GM21423 (cell line): ENCODE measurements at regions not wholly inside any gene's neighbourhood (a gene's known extent, or its start where the extent isn't known, plus 50 kb on each side); places are given as distances from the start of the nearest gene placed in this dataset.

Experiments used
- ATAC-seq: cut with Tn5 transposase; IDR thresholded peaks from one replicate; pipeline ENCODE4 v1.9.1; 2021; ENCODE audit warnings: mild to moderate bottlenecking, moderate library complexity; ENCODE audit not compliant: unreplicated experiment

DNA sequence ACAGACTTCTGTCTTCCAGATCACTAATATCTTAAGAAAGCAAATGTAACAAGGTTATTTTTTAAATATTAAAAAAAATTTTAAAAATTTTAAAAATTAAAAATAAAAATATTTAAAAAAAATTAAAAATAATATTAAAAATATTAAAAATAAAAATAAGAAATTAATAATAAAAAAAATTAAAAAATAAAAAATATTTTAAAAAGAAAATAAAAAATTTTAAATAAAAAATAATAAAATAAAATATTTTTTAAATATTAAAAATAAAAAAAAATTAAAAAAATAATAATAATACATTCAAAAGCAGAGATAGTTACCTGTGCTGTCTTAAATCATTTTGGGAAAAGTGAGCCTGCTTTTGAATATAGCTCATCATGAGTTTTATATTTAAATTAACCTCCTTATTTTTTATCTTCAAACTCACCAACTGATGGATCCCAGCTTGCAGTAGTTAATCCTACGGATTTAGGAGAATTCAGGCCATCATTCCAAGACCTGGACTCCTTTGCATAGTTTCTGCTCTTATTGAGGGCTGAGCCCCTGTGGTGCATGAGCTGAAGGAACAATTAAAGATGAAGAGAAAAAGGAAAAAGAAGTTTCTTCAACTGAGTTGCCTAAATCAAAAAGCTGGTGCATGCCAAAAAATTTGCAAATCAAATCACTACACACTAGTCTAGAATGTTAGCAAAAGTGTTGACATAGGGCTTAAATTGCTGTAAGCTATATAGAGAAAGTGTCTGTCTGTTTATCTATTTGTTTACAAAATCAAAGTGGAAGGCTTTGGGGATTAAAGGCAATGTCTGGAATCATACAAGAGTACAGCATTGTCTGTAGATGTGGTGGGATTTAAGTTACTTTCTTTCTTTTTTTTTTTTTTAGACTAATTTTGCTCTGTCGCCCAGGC is 50.5 kb upstream of the ZNF438 start:
- no peak for ATAC-seq

DNA sequence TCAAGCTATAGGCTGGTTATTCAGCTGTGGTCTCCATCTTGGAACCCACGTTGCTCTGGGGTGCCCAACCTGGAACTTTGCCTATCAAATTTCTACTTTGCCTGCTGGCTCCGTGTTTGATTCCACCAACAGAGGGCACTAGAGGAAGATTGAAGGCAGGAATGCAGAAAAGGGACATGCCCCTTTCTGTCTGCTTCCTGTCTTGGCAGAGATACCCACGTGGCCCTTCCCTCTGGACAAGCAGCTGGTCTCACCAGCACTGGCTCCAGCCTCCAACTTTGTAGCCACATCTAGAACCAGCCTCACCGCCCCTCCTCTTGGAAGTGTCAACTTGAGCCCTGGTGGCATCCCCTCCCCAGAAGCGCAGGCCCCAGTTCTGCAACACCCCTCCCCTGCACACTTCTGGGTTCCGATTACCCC is 52.1 kb upstream of the ZNF438 start:
- ATAC-seq, result no peak

DNA sequence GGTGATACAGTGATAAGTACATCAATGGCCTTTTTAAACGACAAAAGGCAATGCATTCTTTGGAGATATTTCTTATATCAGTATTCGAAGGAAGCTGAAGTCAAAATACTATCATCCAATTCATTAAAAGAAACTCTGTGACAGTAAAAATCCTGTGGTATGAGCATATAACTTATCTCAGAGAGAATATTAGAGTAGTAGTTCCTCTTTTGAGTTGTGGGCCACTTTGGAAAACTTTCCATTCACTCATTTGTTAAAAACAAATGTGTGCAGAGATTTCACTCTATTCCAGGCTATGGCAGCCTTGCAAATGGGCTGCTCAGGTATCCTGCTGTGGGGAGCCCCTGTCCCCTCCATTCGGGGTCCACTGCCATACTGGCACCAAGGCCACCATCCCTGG is 55.3 kb upstream of the ZNF438 start:
- ATAC-seq, result no peak

DNA sequence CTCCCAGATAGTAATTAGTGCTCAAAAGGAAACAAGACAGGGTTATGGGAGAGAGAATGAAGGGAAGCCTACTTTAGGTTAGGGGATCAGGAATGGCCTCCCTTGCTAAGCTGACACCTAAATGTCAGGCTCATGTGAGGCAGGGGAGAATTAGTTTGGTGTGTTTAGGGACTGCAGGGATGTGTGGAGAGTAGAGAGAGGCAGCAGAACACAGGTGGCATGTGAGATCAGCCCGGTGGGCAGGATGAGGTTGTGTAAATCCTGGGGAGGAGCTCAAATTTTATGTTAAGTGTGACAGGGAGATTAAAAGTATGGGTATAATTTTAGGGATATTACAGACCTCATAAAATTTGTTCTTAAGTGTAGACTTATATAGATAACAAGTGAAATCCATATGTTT is 56.2 kb upstream of the ZNF438 start:
- ATAC-seq, result no peak

DNA sequence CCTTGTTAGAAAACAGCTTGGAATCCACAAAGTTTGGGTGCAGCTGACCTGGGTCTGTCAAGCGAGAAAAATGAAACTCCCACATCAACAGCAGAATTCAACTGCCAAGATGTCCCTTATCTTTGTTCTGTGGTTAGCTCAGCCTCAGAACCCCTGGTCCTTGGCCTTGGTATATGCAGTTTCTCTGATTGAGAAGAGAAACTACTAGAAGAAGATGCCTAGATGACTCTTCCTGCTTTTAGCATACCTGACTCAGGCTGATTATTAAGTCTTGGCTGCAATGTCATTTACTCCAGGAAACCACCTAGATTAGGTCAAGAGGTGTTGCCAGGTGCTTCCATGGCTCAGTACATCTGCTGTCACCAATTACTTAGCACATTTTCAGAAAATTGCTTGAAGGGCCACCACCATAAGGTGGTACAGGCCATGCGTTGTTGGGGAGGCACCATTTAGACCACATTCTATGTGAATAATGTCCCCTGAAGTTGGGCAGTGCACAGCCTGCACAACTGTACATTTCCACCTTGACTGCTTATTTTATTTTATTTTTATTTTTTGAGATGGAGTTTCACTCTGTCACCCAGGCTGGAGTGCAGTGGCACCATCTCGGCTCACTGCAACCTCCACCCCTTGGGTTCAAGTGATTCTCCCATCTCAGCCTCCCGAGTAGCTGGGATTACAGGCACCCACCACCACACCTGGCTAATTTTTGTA is 59.4 kb upstream of the ZNF438 start:
- ATAC-seq, result peak; percentile 52

DNA sequence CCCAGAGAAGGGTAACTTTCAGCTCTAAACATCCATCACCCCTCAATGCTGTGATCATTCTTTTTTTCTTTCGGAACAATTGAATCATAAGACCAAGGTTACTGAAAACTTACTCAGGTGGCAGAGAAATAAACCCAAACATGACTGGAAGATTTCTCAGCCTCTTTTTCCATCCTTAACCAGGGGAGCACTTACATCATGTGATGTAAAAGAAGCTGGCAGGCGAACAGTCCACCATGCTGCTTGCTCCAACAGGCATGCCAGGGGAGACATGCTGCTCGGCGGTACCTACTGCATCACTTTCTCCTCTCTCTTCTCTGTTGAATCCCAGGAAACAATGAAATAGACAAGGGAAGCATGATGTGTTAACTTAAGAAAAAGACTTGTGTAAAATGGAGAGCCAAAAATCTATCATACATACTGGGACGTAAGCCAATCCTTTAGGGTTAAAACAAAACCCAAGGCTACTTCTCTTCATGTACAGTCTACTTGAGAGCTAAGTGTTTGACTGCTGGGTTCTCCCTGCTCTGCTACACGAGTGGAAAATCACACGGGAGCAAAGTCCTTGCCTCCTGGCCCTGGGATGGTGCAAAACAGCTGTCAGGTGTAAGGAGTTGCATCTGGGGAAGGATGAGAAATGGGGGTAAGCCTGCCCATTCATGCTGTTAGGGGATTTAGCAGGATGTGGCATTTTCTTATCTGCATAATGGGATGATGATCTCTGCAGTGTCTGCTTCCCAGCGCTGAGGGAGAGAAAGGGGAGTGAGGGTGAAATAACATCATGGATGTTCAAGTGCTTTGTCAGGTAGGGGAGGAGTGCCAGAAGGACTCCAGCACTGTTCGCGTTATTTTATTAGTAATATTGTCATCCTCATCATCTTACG is 64.3 kb upstream of the ZNF438 start:
- no peak for ATAC-seq

DNA sequence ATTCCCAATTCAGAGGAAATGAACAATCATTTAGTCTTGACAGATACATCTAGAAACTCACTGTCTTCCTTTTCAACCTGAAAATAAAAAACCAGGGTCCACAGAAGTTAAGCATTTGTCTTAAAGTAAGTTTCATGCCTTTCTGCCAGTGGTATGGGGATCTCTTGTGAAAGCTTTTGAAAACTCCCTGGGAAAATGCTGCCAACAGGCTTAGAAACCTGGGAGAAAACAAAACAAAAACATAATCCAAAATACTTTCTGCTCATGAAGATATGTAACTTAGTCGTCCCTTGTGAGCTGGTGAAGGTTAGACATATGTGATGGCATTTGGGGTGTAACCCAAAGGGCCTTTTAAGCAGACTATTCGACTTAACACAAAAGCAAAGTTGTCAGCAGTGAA is 66.4 kb upstream of the ZNF438 start:
- no peak for ATAC-seq

DNA sequence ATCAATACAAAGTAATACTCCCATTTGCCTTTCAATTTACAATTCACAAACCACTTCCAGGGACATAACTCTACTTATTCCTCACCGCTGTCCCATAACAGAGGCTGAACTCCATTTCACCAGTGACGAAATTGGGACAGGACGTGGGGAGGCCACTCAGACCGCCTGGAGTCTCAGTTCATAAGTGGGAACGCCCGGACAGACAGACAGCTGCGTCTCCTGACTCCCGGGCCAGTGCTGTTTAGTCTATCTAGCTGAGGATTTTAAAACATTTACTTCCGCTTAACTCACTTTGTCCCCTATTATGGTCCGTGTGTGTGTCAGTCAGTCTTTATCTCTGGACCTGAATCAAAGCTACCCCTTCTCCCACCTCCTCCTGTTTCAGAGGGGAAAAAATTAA is 67.4 kb upstream of the ZNF438 start:
- ATAC-seq, result no peak

DNA sequence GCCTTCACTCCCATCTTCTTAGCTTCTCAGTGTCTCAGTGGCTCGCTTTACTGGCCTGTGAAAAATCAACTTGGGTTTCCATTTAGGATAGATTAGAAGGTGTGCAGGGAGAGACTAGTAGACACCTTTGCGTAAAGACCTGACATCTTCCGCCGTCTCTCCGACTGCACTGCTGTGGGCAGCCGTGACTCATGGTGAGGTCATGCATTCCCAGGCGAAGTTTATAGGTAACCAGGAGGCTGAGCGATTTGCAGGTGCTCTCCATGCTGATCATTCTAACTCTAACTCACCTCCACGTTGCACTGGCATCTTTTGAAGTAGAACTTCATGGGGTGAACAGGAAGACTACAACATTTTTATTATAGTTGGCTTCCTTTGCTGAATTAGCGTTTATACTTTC is 68.0 kb upstream of the ZNF438 start:
- no peak for ATAC-seq

DNA sequence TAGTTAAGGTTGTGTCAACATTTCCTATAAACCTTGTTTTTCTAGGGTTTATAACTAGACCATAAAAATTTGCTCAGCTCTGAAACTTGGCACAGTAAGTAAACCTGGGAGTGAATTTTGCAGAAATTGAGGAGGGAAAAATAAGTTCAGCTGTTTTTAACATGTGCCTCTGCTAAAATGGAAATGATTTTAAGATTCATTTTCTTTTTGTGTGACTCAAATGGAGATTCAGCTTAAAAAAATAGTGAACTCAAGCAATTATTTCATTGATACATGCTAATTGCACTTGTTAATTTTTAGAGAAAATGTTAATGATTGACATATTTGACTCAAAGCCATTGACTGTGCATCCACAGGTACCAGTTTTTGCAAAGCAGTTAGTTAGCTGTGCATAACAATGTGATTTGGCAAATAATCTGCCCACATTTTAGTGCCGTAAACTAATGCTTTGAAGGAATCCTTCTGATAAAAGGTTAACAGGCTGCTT is 68.5 kb upstream of the ZNF438 start:
- ATAC-seq, result no peak

DNA sequence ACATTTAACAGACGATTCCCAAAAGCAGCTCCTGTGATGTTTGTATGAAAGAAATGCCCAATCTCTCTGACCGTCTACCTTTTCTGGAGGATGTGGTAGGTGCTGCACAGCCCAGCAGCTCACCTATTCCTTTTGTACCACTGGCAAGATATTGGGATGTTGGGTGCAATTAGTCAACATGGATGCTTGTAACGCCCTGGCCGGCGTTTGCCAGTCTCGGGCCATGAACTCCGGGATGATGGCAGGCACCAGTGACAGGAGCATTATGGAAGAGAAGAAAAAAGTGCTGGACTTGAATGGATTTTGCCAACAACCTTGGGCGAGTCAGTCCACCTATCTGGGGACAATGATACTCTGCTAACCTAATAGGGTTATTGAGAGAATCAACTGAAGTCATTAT is 69.0 kb upstream of the ZNF438 start:
- no peak for ATAC-seq

DNA sequence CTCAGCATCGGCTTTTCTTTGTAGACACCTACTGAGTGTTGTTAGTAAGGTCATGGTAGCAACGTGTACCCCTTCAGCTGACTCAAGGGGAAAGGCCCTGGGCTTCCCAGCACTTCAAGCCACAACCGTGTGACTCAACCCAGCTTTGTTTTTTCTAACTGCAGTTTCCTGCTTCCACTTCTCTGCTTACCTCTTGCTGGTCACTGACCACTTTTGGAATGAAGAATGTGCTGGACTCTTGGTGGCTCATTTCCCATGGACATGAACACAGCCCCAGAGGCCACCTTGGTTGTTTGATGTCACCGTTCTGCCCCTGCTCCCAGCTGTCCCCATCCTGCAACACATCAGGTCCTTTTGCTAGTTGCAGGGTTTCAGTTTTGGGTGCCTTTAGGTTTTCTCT is 69.5 kb upstream of the ZNF438 start:
- ATAC-seq, result peak; percentile 69

DNA sequence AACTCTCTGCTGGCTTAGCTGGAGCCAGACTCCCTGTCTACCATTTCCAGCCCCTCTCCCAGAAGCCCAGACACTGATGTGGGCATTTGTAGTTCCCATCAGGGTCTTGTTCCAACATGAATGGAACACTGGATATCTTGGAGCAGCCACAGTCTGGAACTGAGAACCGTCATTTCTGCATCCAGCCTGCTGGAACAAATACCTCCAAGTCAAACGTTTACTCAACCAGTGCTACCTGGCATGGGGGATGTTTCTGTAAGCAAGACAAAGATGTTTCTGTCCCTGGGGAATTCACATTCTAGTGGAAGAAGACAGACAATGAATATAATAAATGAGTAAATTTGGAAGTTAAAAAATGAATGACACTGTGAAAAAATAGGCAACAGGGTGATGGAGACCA is 70.8 kb upstream of the ZNF438 start:
- ATAC-seq, result no peak

DNA sequence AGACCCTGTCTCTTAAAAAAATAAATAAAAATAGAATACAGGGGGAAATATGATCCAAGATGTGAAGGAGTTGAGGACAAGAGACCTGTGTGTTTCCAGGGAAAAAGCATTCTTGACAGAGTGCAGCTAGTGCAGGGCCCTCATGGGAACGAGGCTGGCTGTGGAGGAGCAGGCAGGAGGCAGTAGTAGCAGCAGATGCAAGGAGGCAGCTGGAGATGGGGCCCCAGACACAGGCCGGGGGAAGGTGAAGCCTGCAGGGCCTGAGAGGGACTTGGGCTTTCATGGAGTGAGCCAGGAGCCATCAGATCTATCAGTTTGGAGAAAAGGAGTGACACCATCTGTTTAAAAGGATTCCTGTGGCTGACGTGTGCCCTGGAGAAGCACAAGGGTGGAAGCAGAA is 71.4 kb upstream of the ZNF438 start:
- no peak for ATAC-seq

DNA sequence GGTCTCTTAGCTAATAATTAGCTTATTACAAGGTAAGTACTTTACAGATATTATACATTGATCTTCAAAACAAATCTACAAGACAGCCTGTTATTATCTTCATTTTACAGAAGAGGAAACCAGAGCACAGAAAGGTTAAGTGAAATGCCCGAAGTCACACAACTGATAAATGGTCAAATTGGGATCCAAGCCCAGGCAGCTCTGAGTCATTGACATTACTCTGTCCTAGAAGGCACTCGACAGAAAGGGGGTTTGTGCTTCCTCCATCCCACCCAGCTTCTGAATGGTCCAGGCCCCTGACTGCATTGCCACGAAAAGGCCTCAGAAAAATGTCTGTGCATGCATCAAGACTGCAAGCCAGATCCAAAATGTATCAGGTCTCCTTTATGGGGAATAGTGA is 81.3 kb upstream of the ZNF438 start:
- ATAC-seq, result no peak

DNA sequence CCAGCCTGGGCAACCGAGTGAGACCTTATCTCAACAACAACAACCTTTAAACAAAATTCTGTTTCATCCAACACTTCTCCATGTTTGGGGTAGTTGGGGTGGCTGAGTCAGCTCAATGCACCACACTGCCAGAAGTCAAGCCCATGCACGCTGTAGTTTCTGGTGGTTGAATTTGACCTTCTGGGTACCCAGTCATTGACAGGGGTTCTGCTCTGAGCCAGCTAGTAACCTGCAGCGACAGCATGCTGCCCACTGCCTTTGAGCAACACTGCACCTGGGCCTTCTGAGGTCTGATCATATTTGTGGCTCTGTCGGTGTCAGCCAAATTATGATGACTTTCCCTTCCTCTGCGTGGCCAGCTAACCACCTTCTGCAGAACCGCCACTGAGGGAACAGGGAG is 84.6 kb upstream of the ZNF438 start:
- no peak for ATAC-seq

DNA sequence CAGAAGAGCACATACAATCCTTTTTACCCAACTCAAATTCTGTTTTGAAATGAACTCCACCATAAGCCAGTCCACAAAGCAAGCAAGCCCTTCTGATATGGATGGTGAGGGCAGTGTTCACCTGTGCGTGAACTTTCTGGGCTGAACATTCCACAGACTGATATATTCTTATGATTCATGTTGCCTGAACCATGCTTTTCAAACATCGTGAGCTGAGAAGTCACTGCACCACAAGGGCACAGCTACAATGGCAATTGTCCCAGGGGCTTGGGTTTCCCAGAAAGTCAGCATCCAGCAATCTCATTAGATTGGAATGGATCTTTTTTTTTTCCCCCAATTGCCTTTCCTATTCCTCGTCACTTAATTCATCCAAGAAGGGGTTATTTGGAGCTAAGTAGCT is 86.9 kb upstream of the ZNF438 start:
- ATAC-seq, result no peak

DNA sequence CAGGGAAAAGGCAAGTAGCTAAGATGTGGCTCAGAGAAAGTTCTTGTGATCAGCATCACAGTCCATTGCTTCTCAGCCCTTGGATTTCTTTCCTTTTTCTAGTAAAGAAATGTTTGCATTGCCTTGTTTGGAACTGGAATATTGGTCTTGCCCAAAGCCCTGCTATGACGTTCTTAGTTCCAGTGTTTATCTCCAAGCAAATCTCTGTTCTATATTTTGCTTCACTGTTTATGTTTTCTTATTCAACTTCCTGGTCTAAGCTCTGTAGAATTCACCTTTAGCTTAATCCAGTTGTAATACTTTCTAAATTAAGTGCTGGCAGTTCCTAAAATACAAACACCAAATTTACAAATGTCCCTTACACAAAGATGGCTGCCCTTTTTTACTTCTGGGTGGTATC is 88.7 kb upstream of the ZNF438 start:
- no peak for ATAC-seq

DNA sequence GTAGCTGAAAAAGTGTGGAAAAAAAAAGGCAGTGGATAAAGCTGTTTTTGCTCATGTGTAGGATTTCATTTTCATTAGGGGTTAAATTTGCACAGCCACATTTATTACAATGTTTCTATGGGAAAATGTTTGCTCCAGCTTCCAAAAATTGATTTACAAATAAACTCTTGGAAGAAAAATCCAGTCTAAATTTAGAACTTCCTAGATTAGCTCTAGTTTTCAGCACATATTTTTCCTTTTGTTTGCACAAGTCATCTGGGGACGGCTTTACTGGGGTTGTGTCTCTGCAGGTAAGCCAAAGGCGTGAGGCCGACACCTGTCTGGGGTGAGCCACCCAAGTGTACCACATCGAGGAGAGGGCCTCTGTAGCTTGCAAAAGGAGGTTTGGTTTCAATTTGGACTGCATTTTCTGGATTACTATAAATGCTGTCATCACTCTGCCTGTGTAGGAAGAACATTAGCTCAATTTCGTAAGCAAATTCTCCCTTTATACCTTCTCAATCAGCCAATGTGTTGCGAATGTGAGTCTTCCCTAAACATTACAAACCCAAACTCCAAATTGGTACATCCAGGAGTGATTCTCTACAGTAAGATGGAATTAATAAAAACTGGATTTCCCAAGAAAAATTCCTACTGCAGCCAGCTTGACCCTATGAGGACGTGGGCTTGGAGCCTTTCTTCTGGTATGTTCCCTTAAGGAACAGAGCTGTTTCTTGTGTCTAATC is 89.5 kb upstream of the ZNF438 start:
- no peak for ATAC-seq

DNA sequence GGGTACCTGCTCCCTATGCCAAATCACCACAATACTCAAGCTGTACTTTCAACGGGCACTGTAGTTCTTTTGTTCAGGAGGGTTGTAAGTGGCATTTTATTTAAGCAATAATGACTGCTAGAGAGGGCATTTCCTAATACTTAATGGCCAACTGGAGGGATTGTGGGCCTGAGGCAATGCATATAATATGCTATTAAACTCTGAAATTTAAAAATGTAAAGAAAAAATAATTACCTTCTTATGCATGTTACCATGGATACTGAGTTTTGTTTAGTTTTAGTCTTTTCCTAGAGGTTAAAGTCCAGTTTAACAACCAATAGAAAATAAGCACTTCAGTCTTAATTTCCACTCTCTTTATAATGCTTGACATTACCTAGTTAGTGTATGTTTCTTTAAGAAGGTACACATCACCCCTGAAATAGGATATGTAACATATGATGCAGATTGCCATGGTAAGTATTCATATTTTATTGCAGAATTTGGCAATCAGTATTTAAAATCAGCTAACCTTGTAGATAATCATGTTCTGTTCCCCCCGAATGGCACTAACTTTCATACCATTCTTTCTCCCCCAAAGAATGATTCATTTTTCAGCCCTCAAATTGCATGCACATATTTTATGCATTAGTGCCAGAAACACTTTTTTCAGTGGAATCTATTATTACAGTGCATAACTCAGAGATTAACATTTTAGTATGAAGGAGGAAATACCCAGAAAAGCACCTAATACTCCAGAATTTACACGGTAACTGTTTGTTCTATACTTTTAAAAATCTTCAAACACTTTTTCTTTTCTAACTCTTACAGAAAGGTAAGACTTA is 90.3 kb upstream of the ZNF438 start:
- ATAC-seq, result no peak
